ENCODE measurements at regions not wholly inside any gene's neighbourhood (a gene's known extent, or its start where the extent isn't known, plus 50 kb on each side); places are given as distances from the start of the nearest gene placed in this dataset.

DNA sequence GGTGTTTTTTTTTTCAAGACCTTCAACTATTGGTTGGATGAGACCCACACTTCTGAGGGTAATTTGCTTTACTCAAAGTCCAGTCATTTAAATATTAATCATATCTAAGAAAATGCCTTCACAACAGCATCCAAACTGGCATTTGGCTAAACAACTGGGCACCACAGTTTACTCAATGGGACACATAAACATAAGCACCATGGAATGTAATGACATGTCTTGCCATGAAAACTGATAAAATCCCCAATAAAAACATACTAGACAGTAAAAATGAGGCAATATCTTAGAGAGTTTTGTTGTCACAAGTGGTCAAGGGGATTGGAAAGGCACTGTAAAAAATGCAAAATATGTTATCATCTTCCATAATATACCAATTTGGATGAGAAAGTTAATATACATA lies 838.8 kb upstream of the ADAMTS5 start:
- BruUV-seq (replicated peaks) = no TSS peak
- no peaks in the 10 kb centered on the region for H3K27me3 ChIP-seq (replicated peaks; ENCODE audit: insufficient read depth, low read depth, low read length, poor library complexity)
- H3K36me3 ChIP-seq (ENCODE audit: insufficient read depth, low read length, poor library complexity, severe bottlenecking) = no peaks in the 10 kb centered on the region
- H3K9me3 ChIP-seq (ENCODE audit: low read depth, low read length, poor library complexity, severe bottlenecking) = no peaks in the 10 kb centered on the region
- CTCF ChIA-PET = no interaction called here
- intact Hi-C loops (cut with micrococcal nuclease; ENCODE audit: unreplicated experiment) = no loop called here
- POLR2A ChIA-PET (ENCODE audit: low non-redundant PET) = no interaction called here
- H3K4me3 ChIP-seq (ENCODE audit: low read depth, low read length, poor library complexity, severe bottlenecking) = no peak overlapping the region
- no peak overlapping the region for H3K27ac ChIP-seq (ENCODE audit: low read depth, low read length, poor library complexity, severe bottlenecking)
- TF ChIP-seq, protein P1, sequence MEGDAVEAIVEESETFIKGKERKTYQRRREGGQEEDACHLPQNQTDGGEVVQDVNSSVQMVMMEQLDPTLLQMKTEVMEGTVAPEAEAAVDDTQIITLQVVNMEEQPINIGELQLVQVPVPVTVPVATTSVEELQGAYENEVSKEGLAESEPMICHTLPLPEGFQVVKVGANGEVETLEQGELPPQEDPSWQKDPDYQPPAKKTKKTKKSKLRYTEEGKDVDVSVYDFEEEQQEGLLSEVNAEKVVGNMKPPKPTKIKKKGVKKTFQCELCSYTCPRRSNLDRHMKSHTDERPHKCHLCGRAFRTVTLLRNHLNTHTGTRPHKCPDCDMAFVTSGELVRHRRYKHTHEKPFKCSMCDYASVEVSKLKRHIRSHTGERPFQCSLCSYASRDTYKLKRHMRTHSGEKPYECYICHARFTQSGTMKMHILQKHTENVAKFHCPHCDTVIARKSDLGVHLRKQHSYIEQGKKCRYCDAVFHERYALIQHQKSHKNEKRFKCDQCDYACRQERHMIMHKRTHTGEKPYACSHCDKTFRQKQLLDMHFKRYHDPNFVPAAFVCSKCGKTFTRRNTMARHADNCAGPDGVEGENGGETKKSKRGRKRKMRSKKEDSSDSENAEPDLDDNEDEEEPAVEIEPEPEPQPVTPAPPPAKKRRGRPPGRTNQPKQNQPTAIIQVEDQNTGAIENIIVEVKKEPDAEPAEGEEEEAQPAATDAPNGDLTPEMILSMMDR (conservative IDR thresholded peaks at IDR 0.05; ENCODE audit: low read depth, low read length) = no peak
- TF ChIP-seq EZH2 (IDR thresholded peaks at IDR 0.05; ENCODE audit: borderline replicate concordance, low read depth, low read length, poor library complexity, severe bottlenecking) = no peak
- H3K4me1 ChIP-seq (ENCODE audit: insufficient read depth, low read length, poor library complexity, severe bottlenecking) = no peaks in the 10 kb centered on the region
- DNase-seq (ENCODE audit: low spot score) = no peak

DNA sequence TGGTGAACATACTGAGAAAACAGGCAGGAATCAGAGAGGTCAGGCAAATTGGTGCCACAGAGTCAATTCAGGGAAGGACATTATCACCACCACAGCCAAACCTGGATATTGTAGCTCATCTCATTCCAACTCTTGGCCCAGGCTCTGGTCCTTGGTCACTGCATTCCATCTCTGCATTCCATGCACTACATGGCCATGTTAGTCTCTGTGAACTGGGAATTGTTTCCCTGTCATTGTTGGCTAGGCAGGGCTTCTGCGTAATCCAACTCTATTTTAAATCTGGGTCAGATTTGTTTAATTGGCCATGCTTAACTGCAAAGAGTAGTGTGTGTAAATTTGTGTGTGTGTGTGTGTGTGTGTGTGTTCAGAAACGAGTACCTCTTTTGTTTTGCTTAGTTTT lies 837.6 kb upstream of the ADAMTS5 start:
- Histone ChIP-seq H3K9me3 (ENCODE audit: low read depth, low read length, poor library complexity, severe bottlenecking) (no peaks in the 10 kb centered on the region), H3K27ac (ENCODE audit: low read depth, low read length, poor library complexity, severe bottlenecking) (no peak overlapping the region), H3K4me1 (ENCODE audit: insufficient read depth, low read length, poor library complexity, severe bottlenecking) (no peaks in the 10 kb centered on the region), H3K27me3 (replicated peaks; ENCODE audit: insufficient read depth, low read depth, low read length, poor library complexity) (peaks cover 3% of the 10 kb centered on the region), H3K36me3 (ENCODE audit: insufficient read depth, low read length, poor library complexity, severe bottlenecking) (no peaks in the 10 kb centered on the region), H3K4me3 (ENCODE audit: low read depth, low read length, poor library complexity, severe bottlenecking) (no peak overlapping the region)
- BruUV-seq (replicated peaks) = no TSS peak
- DNase-seq (ENCODE audit: low spot score) = no peak
- ChIA-PET POLR2A (ENCODE audit: low non-redundant PET) (no interaction called here), CTCF (no interaction called here)
- TF ChIP-seq, protein P1 (conservative IDR thresholded peaks at IDR 0.05; ENCODE audit: low read depth, low read length) = no peak
- TF ChIP-seq EZH2 (IDR thresholded peaks at IDR 0.05; ENCODE audit: borderline replicate concordance, low read depth, low read length, poor library complexity, severe bottlenecking) = no peak
- intact Hi-C loops (cut with micrococcal nuclease; ENCODE audit: unreplicated experiment) = loop anchor here (5.0 kb wide), 1 partner anchor 952 kb away; no protein-coding TSS in a partner anchor

DNA sequence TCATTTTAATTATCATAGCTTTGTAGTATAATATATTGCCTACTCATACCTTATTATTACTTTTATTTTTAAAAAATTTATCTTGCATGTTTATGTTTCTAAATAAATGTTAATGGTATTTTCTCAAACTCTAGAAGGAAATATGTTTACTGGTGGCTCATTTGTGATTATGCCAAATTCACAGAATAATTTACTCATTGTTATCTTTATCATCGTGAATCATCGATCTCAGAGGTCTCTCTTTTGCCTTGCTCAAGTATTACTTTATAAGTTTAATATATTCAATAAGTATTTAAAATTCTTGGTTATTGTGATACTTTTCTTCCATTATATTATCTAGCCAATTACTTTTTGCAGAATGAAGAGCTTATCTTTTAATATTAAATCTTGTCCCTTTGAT lies 836.7 kb upstream of the ADAMTS5 start:
- BruUV-seq (replicated peaks) = no TSS peak
- peaks cover 4% of the 10 kb centered on the region for H3K27me3 ChIP-seq (replicated peaks; ENCODE audit: insufficient read depth, low read depth, low read length, poor library complexity)
- DNase-seq (ENCODE audit: low spot score) = no peak

More for the DNA sequence above, 836.7 kb upstream of the ADAMTS5 start:
- H3K4me3 ChIP-seq (ENCODE audit: low read depth, low read length, poor library complexity, severe bottlenecking) = no peak overlapping the region
- TF ChIP-seq, protein P1 (conservative IDR thresholded peaks at IDR 0.05; ENCODE audit: low read depth, low read length) = no peak
- TF ChIP-seq EZH2 (IDR thresholded peaks at IDR 0.05; ENCODE audit: borderline replicate concordance, low read depth, low read length, poor library complexity, severe bottlenecking) = no peak
- H3K27ac ChIP-seq (ENCODE audit: low read depth, low read length, poor library complexity, severe bottlenecking) = no peak overlapping the region
- no peaks in the 10 kb centered on the region for H3K4me1 ChIP-seq (ENCODE audit: insufficient read depth, low read length, poor library complexity, severe bottlenecking)
- H3K9me3 ChIP-seq (ENCODE audit: low read depth, low read length, poor library complexity, severe bottlenecking) = no peaks in the 10 kb centered on the region
- intact Hi-C loops (cut with micrococcal nuclease; ENCODE audit: unreplicated experiment) = loop anchor here (5.0 kb wide), 1 partner anchor 951 kb away; no protein-coding TSS in a partner anchor
- H3K36me3 ChIP-seq (ENCODE audit: insufficient read depth, low read length, poor library complexity, severe bottlenecking) = no peaks in the 10 kb centered on the region
- CTCF ChIA-PET = no interaction called here
- POLR2A ChIA-PET (ENCODE audit: low non-redundant PET) = interaction anchor here (0.6 kb wide), 1 partner anchor 30 kb away, joined by 3 read pairs; no protein-coding TSS in a partner anchor

Data from A673 (cell line).